ENCODE measurements at regions not wholly inside any gene's neighbourhood (a gene's known extent, or its start where the extent isn't known, plus 50 kb on each side); places are given as distances from the start of the nearest gene placed in this dataset.
"Not testable (repeated sequence)": the region's sequence is repeated elsewhere in the genome, so short reads cannot be mapped to it uniquely, and the experiment has no call there.

GRCh38 chr6:140462076-140462452 is 1087.6 kb upstream of the CITED2 start:
- no peak for DNase-seq (ENCODE audit: low read depth)

GRCh38 chr6:140460267-140460666 is 1085.8 kb upstream of the CITED2 start:
- DNase-seq (ENCODE audit: low read depth): no peak

DNA sequence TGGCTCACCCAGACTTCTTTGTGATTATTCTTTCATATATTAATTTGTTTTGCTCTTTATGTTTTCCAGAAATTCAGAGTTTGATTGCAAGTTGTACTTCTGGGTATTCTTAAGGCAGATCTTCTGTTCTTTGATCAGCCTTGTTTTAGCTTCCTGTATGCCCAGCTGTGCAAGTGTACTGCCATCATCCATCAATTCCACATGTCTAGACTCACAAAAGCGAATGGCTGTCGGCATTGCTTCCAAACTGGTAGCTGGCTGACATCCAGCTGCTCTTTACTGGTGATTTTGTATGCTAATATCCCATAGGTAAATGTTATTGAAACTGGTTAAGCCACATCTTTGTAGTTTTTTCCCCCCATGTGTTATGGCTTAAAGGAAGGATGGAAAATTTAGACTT is 1084.8 kb upstream of the CITED2 start:
- DNase-seq (ENCODE audit: low read depth): no peak

DNA sequence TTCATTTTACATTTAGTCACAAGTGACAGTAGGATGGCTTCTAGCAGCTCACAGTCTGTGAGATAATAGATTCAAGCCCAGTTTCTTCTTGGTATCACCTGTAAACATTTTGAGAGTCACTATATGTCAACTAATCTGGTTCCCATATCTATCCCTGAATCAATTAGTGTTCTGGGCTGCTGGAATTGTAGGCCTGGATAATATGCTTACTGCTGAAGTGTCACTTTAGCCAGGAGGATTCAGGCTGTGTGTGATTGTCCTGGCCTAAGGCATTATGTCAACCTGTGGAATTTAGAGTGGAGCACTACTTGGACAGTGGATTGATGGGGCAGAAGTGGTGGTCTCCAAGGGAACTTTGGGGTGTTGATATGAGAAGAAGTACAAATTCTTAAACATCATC is 1071.8 kb upstream of the CITED2 start:
- no peak for DNase-seq (ENCODE audit: low read depth)

DNA sequence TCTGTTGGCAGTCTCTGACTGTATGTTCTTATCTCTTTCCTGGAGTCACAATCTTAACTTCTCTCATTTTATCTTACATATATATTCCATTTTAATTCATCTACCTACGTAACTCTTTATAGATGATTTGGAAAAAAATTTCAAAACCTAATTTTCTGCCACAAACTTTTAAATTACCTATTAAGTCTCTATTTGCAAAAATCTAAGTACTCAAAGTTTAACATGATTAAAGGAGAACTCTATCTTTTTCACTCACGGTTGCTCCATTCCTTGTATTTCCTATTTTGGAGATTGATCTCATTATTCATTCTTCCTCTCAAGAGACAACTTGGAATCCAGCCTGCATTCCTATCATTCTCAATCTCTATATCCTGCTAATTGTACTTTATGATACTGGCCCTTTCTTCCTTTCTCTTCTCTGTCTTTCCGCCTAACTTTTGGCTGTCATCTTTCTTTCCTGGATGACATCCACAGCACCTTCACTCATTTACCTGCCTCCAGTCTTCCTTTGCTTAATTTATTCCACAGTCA is 1071.1 kb upstream of the CITED2 start:
- peak; percentile 77 for DNase-seq (ENCODE audit: low read depth)

DNA sequence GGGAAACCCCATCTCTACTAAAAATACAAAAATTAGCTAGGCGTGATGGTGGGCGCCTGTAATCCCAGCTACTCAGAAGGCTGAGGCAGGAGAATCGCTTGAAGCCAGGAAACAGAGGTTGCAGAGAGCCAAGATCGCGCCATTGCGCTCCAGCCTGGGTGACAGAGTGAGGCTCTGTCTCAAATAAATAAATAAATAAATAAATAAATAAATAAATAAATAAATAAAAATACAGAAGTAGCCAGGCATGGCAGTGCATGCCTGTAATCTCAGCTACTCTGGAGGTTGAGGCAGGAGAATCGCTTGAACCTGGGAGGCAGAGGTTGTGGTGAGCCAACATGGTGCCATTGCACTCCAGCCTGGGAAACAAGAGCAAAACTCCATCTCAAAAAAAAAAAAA is 1068.7 kb upstream of the CITED2 start:
- DNase-seq (ENCODE audit: low read depth): not testable (repeated sequence)

GRCh38 chr6:140441256-140441655 is 1066.8 kb upstream of the CITED2 start:
- peak; percentile 88 for DNase-seq (ENCODE audit: low read depth)

DNA sequence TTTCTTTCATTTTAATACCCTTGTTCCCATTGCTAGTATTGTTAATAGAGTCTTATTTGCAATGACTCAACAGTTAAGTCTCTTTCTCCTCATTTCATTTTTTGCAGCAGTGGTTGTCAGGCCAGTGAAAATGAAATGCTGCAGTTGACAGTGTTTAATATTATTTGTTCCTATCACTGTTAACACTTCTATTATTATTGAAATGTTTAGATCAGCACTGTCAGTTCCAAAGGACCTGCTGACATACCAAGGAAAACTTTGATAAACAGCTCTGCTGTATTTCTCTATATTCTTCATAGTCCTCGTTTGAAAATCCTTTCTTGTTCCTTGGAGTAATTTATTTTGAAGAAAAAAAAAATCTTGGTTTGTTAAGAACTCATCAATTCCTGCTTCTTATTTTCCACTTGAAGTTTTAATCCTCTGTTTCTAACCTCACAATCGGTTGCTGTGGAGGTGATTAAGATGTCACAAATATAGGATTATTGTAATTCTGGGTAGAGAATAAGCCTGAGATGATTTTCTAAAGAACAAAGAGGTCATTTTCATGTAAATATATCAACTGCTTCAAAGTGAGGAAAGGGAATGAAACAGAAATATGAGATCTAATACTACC is 1065.9 kb upstream of the CITED2 start:
- DNase-seq (ENCODE audit: low read depth): no peak

GRCh38 chr6:140438346-140438735 is 1063.9 kb upstream of the CITED2 start:
- no peak for DNase-seq (ENCODE audit: low read depth)

- DNase-seq (ENCODE audit: low read depth): no peak
Observed at GRCh38 chr6:140437619-140438345, 1063.3 kb upstream of the CITED2 start.

GRCh38 chr6:140436023-140436811 is 1061.8 kb upstream of the CITED2 start:
- DNase-seq (ENCODE audit: low read depth): peak; percentile 90

- DNase-seq (ENCODE audit: low read depth): peak; percentile 54
Observed at GRCh38 chr6:140434761-140435160, 1060.3 kb upstream of the CITED2 start.

- no peak for DNase-seq (ENCODE audit: low read depth)
Observed at GRCh38 chr6:140433072-140433471, 1058.6 kb upstream of the CITED2 start.

DNA sequence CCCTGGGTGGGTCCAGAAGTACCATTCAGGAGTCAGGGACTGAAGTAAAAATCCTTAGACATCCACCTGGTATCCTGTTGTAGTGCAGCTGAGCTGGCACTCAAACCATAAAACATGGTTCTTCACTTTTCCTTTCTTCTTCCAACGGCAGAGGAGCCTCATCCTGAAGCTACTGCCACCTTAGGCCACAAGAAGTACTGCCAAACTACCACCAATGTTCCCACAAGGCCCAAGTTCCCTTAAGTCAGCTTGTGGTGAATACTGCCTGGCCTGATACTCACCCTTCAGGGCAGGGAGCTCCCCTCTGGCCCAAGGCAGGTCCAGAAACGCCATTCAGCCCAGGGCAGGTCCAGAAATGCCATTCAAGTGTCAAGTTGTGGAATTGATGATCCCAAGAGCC is 1053.4 kb upstream of the CITED2 start:
- no peak for DNase-seq (ENCODE audit: low read depth)

- no peak for DNase-seq (ENCODE audit: low read depth)
Observed at GRCh38 chr6:140414966-140415620, 1040.6 kb upstream of the CITED2 start.

- no peak for DNase-seq (ENCODE audit: low read depth)
Observed at GRCh38 chr6:140403020-140403419, 1028.6 kb upstream of the CITED2 start.

DNA sequence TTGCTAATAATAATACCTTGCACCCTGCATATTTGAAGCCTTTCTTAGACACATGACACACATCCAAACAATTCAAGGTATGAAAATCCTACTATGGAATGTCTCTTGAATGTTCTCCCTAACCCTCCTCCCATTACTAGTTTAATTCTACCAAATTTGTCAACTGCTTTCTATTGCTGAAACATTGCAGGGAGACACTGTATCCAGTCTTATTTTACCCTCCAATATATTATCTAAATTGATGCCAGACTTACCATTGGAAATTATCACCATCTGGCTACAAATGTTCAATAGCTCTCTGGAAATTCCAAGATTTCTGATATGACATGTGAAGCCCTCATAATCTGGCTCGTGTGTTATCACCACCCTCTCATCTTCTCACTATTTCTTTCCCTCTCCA is 1027.3 kb upstream of the CITED2 start:
- no peak for DNase-seq (ENCODE audit: low read depth)

DNA sequence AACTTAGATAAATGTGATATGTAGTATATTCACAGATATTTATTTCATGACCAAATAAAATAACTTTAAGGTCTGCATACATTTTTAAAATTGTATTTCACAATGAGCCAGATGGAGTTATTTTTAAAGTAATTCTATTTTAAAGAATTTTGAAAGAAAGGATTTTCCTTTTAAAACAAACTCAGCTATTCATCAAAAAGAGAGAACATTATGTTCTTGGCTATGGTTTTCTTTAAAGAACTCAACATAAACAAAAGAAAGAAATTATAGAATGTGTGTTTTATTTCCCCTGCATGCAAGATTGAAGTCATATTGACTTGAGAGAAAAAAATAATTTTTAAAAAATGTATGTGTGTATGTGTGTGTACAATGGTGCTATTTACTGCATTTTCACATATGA is 1023.6 kb upstream of the CITED2 start:
- no peak for DNase-seq (ENCODE audit: low read depth)

GRCh38 chr6:140397106-140397505 is 1022.7 kb upstream of the CITED2 start:
- DNase-seq (ENCODE audit: low read depth): no peak

DNA sequence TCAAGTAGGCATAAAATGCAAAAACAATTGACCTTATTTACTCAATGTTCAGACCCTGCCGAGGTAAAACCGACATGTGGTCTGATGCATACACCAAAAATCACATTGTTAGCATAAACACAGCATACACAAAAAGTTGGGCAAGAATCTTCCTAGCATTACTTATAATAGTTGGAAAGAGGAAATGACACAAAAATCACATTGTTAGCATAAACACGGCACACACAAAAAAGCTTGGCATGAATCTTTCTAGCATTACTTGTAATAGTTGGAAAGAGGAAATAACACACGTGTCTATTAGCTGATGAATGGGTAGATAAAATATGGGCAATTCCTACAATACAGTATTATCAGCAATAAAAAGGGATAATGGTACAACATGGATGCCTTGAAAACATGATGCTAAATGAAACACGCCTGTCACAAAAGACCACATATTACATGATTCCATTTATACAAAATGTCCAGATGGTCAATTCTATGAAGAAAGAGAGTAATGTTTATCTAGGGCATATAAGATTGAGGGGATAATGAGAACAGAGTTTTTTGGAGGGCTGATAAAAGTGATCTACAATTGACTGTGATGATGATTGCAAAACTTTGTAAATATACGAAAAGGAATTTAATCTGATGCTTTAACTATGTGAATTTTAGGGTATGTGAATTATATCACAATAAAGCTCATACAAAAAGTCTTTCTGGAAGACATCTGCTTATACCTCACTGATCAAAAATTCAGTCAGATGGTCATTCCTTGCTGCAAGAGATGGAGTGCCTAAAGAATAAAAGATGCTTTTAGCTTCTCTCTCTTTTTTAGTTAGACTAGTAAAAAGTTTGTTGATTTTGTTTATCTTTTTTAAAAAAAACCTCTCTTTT is 1019.5 kb upstream of the CITED2 start:
- DNase-seq (ENCODE audit: low read depth): no peak

- no peak for DNase-seq (ENCODE audit: low read depth)
Observed at GRCh38 chr6:140388815-140389214, 1014.4 kb upstream of the CITED2 start.

Measured in RPMI7951 (cell line).